ENCODE measurements at regions not wholly inside any gene's neighbourhood (a gene's known extent, or its start where the extent isn't known, plus 50 kb on each side); places are given as distances from the start of the nearest gene placed in this dataset.
A peak's percentile ranks its signal among the peaks of the same experiment; 100 is the strongest.
"Not testable (repeated sequence)": the region's sequence is repeated elsewhere in the genome, so short reads cannot be mapped to it uniquely, and the experiment has no call there.

DNA sequence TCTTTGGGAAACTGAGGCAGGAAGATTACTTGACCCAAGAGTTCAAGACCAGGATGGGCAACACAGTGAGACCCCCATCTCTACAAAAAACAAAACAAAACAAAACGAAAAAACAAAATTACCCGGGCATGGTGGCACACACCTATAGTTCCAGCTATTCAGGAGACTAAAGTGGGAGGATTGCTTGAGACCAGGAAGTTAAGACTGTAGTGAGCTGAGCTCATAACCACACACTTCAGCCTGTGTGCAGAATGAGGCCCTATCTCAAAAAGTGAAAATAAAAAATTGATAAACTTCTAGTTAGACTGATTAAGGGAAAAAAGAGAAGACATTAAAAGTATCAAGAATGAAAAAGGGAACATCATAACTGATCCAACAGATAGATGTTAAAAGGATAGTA, 154.0 kb downstream of the RHOU start:
- DNase-seq (ENCODE audit: insufficient read length, low spot score) (no peak), FAIRE-seq (no peak)

- DNase-seq (ENCODE audit: insufficient read length, low spot score): no peak
- no peak for FAIRE-seq
Observed at GRCh38 chr1:228891272-228892034, 156.2 kb downstream of the RHOU start.

GRCh38 chr1:228892200-228892599, 156.9 kb downstream of the RHOU start:
- not testable (repeated sequence) for DNase-seq (ENCODE audit: insufficient read length, low spot score); FAIRE-seq

GRCh38 chr1:228894442-228894989, 159.2 kb downstream of the RHOU start:
- DNase-seq (ENCODE audit: insufficient read length, low spot score): no peak
- no peak for FAIRE-seq

DNA sequence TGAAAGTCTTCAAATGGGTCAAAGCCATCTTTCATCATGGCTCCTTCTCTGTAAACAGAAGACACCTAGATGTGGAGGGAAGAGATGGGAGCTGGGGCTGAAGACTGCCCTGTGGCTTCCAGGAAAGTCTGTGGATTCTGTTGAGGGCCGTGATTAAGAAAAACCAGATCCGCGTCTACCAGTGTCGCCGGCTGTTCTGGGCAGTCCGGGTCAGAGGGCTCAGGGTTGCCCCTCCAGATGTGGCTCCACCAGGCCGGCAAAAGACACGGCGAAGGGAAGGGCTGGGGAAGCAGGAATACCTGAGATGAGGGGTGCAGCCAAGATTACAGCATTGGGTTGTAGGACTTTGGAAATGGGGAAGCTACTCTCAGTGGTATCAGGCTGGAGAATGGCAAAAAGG, 162.6 kb downstream of the RHOU start:
- no peak for FAIRE-seq

DNA sequence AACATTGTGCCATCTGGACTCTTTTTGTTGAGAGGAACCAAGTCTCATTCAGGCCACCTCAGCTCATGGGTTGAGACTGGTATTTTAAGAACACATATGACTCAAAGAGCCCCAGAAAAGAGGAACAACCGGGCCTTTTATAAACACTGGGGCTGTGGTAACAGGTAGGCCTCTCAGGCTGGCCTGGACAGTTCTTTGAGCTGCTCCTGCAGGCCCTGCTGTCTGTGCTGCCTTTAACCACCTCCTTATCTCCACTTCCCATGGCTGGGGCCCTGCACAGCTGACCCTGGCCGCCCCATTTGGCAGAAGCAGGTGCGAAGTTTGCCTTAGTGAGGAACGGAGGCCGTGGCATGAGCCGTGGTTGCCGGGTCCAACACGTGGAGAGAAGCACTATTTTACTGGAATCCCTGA, 163.3 kb downstream of the RHOU start:
- no peak for FAIRE-seq
- peak; percentile 46 for DNase-seq (ENCODE audit: insufficient read length, low spot score)

More for the DNA sequence above, 162.6 kb downstream of the RHOU start:
- DNase-seq (ENCODE audit: insufficient read length, low spot score): no peak

GRCh38 chr1:228899421-228899956, 164.2 kb downstream of the RHOU start:
- DNase-seq (ENCODE audit: insufficient read length, low spot score): no peak
- no peak for FAIRE-seq

- FAIRE-seq: no peak
- no peak for DNase-seq (ENCODE audit: insufficient read length, low spot score)
Observed at GRCh38 chr1:228900099-228900885, 165.0 kb downstream of the RHOU start.

GRCh38 chr1:228900886-228901392, 165.7 kb downstream of the RHOU start:
- no peak for FAIRE-seq

DNA sequence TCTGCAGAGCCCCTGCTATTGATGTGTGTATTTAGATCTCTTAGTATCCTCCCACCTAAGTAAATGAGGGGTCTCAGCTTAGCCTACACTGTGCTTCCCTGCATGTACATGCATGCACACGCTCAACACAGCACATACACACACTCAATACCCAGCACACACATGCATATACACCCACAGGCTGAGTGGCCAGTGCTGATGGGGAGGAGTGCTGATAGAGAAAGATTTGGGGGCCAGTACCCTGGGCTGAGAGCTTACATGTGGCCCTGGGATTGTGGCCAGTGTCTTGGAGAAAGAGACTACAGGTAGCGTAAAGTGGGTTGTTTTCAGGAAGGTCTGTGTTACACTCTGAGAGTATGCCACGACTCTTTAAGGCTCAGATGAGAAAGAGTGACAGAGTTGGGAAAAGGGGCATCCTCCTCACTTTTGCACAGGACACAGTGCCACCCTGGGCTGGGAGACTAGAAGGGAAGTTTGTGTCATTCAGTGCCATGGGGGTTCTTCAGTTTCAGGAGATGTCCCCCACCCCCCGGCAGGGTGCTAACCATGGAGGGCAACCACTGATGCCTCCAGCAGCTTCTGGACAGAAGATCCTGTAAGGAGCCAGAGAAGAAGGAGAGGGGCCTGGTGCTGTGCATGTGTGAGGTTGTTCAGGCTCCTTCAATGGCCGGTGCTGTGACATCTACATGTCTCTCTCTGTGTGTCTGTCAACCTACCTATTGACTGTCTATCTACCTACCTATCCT, 166.8 kb downstream of the RHOU start:
- no peak for DNase-seq (ENCODE audit: insufficient read length, low spot score)
- FAIRE-seq: no peak

More at GRCh38 chr1:228900886-228901392, 165.7 kb downstream of the RHOU start:
- no peak for DNase-seq (ENCODE audit: insufficient read length, low spot score)

GRCh38 chr1:228902781-228903433, 167.6 kb downstream of the RHOU start:
- DNase-seq (ENCODE audit: insufficient read length, low spot score) (no peak), FAIRE-seq (no peak)

GRCh38 chr1:228903434-228904071, 168.3 kb downstream of the RHOU start:
- FAIRE-seq: no peak
- no peak for DNase-seq (ENCODE audit: insufficient read length, low spot score)

DNA sequence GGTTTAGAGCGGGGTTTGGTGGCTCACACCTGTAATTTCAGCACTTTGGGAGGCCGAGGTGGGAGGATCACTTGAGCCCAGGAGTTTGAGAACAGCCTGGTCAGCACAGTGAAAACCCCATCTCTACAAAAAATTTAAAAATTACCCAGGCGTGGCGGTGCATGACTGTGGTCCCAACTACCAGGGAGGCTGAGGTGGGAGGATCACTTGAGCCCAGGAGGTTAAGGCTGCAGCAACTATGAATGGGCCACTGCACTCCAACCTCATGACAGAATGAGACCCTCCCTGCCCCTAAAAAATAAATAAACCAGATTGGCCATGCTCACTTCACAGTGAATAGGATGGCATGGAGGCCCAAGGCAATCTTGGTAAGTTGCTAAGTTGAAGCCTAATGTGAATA, 168.9 kb downstream of the RHOU start:
- no peak for FAIRE-seq

GRCh38 chr1:228905701-228906101, 170.4 kb downstream of the RHOU start:
- DNase-seq (ENCODE audit: insufficient read length, low spot score) (no peak), FAIRE-seq (no peak)

More for the DNA sequence above, 168.9 kb downstream of the RHOU start:
- DNase-seq (ENCODE audit: insufficient read length, low spot score): no peak

GRCh38 chr1:228906223-228906860, 171.1 kb downstream of the RHOU start:
- DNase-seq (ENCODE audit: insufficient read length, low spot score) (no peak), FAIRE-seq (no peak)

DNA sequence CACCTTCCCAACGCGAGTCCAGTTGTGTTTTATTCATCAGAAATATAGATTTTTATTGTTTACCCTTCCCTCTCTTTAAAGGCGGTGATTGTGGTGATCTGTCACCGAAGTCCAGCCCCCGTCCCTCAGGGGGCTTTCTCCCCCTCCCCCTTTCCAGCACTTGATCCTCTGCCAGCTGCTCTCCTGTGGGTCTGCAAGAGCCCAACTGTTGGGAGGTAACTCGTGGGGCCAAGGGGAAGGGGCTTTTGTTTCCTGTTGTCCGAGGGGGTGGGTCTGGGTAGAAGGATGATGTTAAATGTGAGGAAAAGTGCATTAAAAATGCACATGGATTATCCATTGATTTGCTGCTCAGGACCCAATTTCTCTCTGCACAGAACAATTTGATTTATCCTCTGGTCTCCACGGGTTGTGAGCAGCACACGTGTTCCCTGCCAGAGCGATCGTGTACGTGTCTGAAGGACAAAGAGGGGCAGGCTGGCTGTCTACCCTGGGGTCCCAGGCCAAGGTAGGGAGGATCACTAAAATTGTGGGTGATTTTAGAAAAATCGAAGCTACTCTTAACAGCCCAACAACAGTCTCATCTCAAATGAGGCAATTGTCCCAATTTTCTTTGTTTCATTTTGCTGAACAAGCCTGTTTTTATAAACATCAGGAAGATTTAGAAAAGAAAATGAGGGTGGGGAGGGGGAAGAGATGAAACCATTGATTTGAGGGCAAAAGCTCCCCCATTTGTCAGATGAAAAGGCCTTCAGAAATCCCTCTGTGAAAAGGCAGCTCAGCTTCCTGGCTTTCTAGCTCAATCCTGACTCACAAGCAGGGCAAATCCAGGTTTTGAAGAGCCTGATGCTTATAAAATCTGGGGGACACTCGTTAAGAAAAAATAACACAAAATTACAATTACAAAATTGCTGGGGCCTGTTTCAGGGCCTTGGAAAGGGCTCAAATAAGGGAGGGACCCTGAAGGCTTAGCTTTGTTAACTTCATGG, 176.2 kb downstream of the RHOU start:
- DNase-seq (ENCODE audit: insufficient read length, low spot score) (no peak), FAIRE-seq (no peak)

- DNase-seq (ENCODE audit: insufficient read length, low spot score): no peak
- FAIRE-seq: no peak
Observed at GRCh38 chr1:228913626-228914414, 178.5 kb downstream of the RHOU start.

All from GM19239 (cell line).